KMS-11 (cell line): ENCODE measurements at regions not wholly inside any gene's neighbourhood (a gene's known extent, or its start where the extent isn't known, plus 50 kb on each side); places are given as distances from the start of the nearest gene placed in this dataset.
"Not testable (repeated sequence)": the region's sequence is repeated elsewhere in the genome, so short reads cannot be mapped to it uniquely, and the experiment has no call there.

ENCODE experiments used
- H2AFZ ChIP-seq: fragments of 200-600 bp; sonication (generic); 2 replicates; pipeline ENCODE4 v1.6.1; 2016; ENCODE audit warnings: antibody characterized with exemption, mixed run types, low read depth
- H3K27ac ChIP-seq: fragments of 200-600 bp; sonication (generic); 2 replicates; pipeline ENCODE4 v1.6.1; 2016; ENCODE audit warnings: mild to moderate bottlenecking, mixed run types
- H3K27me3 ChIP-seq: fragments of 200-600 bp; sonication (generic); 2 replicates; pipeline ENCODE4 v1.6.1; 2017; ENCODE audit warnings: mild to moderate bottlenecking, low read depth, mixed run types, moderate library complexity; ENCODE audit not compliant: insufficient read depth
- H3K36me3 ChIP-seq: fragments of 200-600 bp; sonication (generic); 2 replicates; pipeline ENCODE4 v1.6.1; 2017; ENCODE audit warnings: mild to moderate bottlenecking, mixed run types; ENCODE audit not compliant: insufficient read depth
- H3K4me1 ChIP-seq: fragments of 200-600 bp; sonication (generic); 2 replicates; pipeline ENCODE4 v1.6.1; 2016; ENCODE audit warnings: mild to moderate bottlenecking, low read depth, mixed run types; ENCODE audit not compliant: poor library complexity, severe bottlenecking
- H3K4me2 ChIP-seq: fragments of 200-600 bp; sonication (generic); 2 replicates; pipeline ENCODE4 v1.7.0; 2016; ENCODE audit warnings: mild to moderate bottlenecking, mixed run types
- H3K4me3 ChIP-seq: fragments of 200-600 bp; sonication (generic); IDR thresholded peaks from 2 replicates; pipeline ENCODE4 v1.6.1; 2017; ENCODE audit warnings: low read depth, low read length, mixed read lengths; ENCODE audit not compliant: insufficient read depth
- H3K79me2 ChIP-seq: fragments of 200-600 bp; sonication (generic); 2 replicates; pipeline ENCODE4 v1.6.1; 2016; ENCODE audit warnings: low read depth, mixed run types; ENCODE audit not compliant: insufficient read depth
- H3K9ac ChIP-seq: fragments of 200-600 bp; sonication (generic); 2 replicates; pipeline ENCODE4 v1.6.1; 2016; ENCODE audit warnings: mild to moderate bottlenecking, mixed run types
- H4K20me1 ChIP-seq: fragments of 200-600 bp; sonication (generic); 2 replicates; pipeline ENCODE4 v1.6.1; 2016; ENCODE audit warnings: mild to moderate bottlenecking, mixed run types; ENCODE audit not compliant: insufficient read depth
- CTCF ChIP-seq: fragments of 200-600 bp; sonication (generic); conservative IDR thresholded peaks from 2 replicates; pipeline ENCODE4 v1.6.1; 2017; ENCODE audit warnings: low read depth, mild to moderate bottlenecking, antibody characterized with exemption, low read length, moderate library complexity, mixed read lengths

- no peak overlapping the region for H3K4me3 ChIP-seq
- no peak overlapping the region for H3K27ac ChIP-seq
- TF ChIP-seq CTCF: no peak
- no peak overlapping the region for H3K9ac ChIP-seq
- no peak overlapping the region for H3K4me2 ChIP-seq
- no peaks in the 10 kb centered on the region for H3K36me3 ChIP-seq
- no peaks in the 10 kb centered on the region for H4K20me1 ChIP-seq
- no peaks in the 10 kb centered on the region for H3K79me2 ChIP-seq
- no peaks in the 10 kb centered on the region for H3K27me3 ChIP-seq
- H3K4me1 ChIP-seq: no peaks in the 10 kb centered on the region
- H2AFZ ChIP-seq: no peak overlapping the region
These were observed 267.3 kb upstream of the TBL1XR1 start for GRCh38 chr3:177464392-177465256.

- Histone ChIP-seq H3K79me2 (no peaks in the 10 kb centered on the region), H3K36me3 (no peaks in the 10 kb centered on the region), H3K27me3 (no peaks in the 10 kb centered on the region), H2AFZ (no peak overlapping the region), H3K4me3 (no peak overlapping the region), H3K27ac (no peak overlapping the region), H3K4me2 (no peak overlapping the region), H3K9ac (no peak overlapping the region), H3K4me1 (no peaks in the 10 kb centered on the region), H4K20me1 (no peaks in the 10 kb centered on the region)
- no peak for TF ChIP-seq CTCF
These were observed 268.0 kb upstream of the TBL1XR1 start for GRCh38 chr3:177465257-177465642.

GRCh38 chr3:177466074-177466473 is 268.8 kb upstream of the TBL1XR1 start:
- Histone ChIP-seq H3K79me2 (no peaks in the 10 kb centered on the region), H2AFZ (no peak overlapping the region), H4K20me1 (no peaks in the 10 kb centered on the region), H3K9ac (no peak overlapping the region), H3K27ac (no peak overlapping the region), H3K36me3 (no peaks in the 10 kb centered on the region), H3K4me1 (no peaks in the 10 kb centered on the region), H3K27me3 (no peaks in the 10 kb centered on the region), H3K4me2 (no peak overlapping the region), H3K4me3 (no peak overlapping the region)
- TF ChIP-seq CTCF: no peak

- not testable (repeated sequence) for H2AFZ ChIP-seq, H3K27ac ChIP-seq, H4K20me1 ChIP-seq, H3K27me3 ChIP-seq, H3K4me1 ChIP-seq, H3K36me3 ChIP-seq, H3K4me3 ChIP-seq, H3K79me2 ChIP-seq, H3K4me2 ChIP-seq, H3K9ac ChIP-seq
These were observed 269.3 kb upstream of the TBL1XR1 start for GRCh38 chr3:177466622-177467021.

GRCh38 chr3:177467247-177467985 is 270.1 kb upstream of the TBL1XR1 start:
- H3K4me1 ChIP-seq: peaks cover 7% of the 10 kb centered on the region
- no peaks in the 10 kb centered on the region for H4K20me1 ChIP-seq
- no peak for TF ChIP-seq CTCF
- no peak overlapping the region for H2AFZ ChIP-seq
- H3K4me3 ChIP-seq: no peak overlapping the region
- H3K79me2 ChIP-seq: no peaks in the 10 kb centered on the region
- H3K27me3 ChIP-seq: no peaks in the 10 kb centered on the region
- no peak overlapping the region for H3K27ac ChIP-seq
- H3K9ac ChIP-seq: no peak overlapping the region
- no peaks in the 10 kb centered on the region for H3K36me3 ChIP-seq
- H3K4me2 ChIP-seq: no peak overlapping the region
